ENCODE measurements at regions not wholly inside any gene's neighbourhood (a gene's known extent, or its start where the extent isn't known, plus 50 kb on each side); places are given as distances from the start of the nearest gene placed in this dataset.

- ATAC-seq (ENCODE audit: low read depth) (no peak), DNase-seq (no peak)
- no peak overlapping the region for H2BK120ac ChIP-seq (ENCODE audit: low read depth, low read length)
- no peaks in the 10 kb centered on the region for H4K20me1 ChIP-seq (ENCODE audit: insufficient read depth, low read length)
- H2AFZ ChIP-seq (replicated peaks; ENCODE audit: low read length, poor library complexity), result no peak overlapping the region
- H3K4me3 ChIP-seq (ENCODE audit: insufficient read depth, low read depth, low read length), result no peak overlapping the region
- H3K4me2 ChIP-seq (ENCODE audit: low read depth, low read length), result no peak overlapping the region
- no peak overlapping the region for H2AK5ac ChIP-seq (ENCODE audit: low read depth, low read length)
- no peak overlapping the region for H2AK9ac ChIP-seq (replicated peaks; ENCODE audit: low read depth, low read length, poor library complexity)
- no peak overlapping the region for H2BK20ac ChIP-seq (ENCODE audit: low read depth, low read length)
- no peaks in the 10 kb centered on the region for H3K79me1 ChIP-seq (ENCODE audit: low read depth in 1 of 2, low read length in 2 of 2)
- in situ Hi-C loops (cut with MboI; ENCODE audit: low sequenced_read_pairs) (no loop called here), dilution Hi-C loops (cut with HindIII; ENCODE audit: low sequenced_read_pairs, unreplicated experiment) (no loop called here), intact Hi-C loops (cut with micrococcal nuclease) (no loop called here)
- no peak overlapping the region for H2BK15ac ChIP-seq (ENCODE audit: low read depth, low read length)
- H4K8ac ChIP-seq (ENCODE audit: low read depth in 2 of 2, low read length in 2 of 2), result no peak overlapping the region
- no CpG with 5 or more reads among the region's 5 CpGs for whole genome bisulfite sequencing, 2 experiments (ENCODE audit: extremely low coverage in 2 of 2, insufficient read length in 1 of 2)
- no peak overlapping the region for H3K14ac ChIP-seq (replicated peaks; ENCODE audit: low read depth, low read length)
- no peak overlapping the region for H3K4ac ChIP-seq (ENCODE audit: low read depth, low read length)
- peaks cover 26% of the 10 kb centered on the region for H3K27me3 ChIP-seq (ENCODE audit: control insufficient read depth, insufficient read depth, low read length)
- peaks cover 4% of the 10 kb centered on the region for H3K9me3 ChIP-seq (ENCODE audit: control insufficient read depth, insufficient read depth, low read length)
- no peaks in the 10 kb centered on the region for H3K36me3 ChIP-seq (ENCODE audit: control insufficient read depth, insufficient read depth, low read length)
- no peak overlapping the region for H3K27ac ChIP-seq (ENCODE audit: insufficient read depth, low read length)
- H3K18ac ChIP-seq (ENCODE audit: low read depth, low read length), result no peak overlapping the region
- CTCF ChIA-PET, result no interaction called here
- no TSS peak for BruUV-seq (replicated peaks)
- POLR2A ChIA-PET (ENCODE audit: unreplicated experiment), result no interaction called here
- H3K9ac ChIP-seq (ENCODE audit: low read depth, low read length), result no peak overlapping the region
- H3K56ac ChIP-seq (ENCODE audit: extremely low read depth, insufficient read depth, low read length), result no peak overlapping the region
- no peaks in the 10 kb centered on the region for H3K4me1 ChIP-seq (ENCODE audit: control insufficient read depth, insufficient read depth, low read length)
- H4K91ac ChIP-seq (ENCODE audit: insufficient read depth, low read depth, low read length), result no peak overlapping the region
- no peak overlapping the region for H3K23ac ChIP-seq (ENCODE audit: low read depth, low read length)
- H4K5ac ChIP-seq (ENCODE audit: low read depth, low read length), result no peak overlapping the region
- H3K9me1 ChIP-seq (ENCODE audit: insufficient read depth, low read length), result no peaks in the 10 kb centered on the region; the same call in 1 of the 2 replicates
- H2BK5ac ChIP-seq (ENCODE audit: low read depth, low read length, poor library complexity, severe bottlenecking), result no peak overlapping the region
- TF ChIP-seq FOS (IDR thresholded peaks at IDR 0.05; ENCODE audit: low read depth, low read length) (no peak), RAD21 (IDR thresholded peaks at IDR 0.05; ENCODE audit: low read length) (no peak)
Observed at GRCh38 chr9:129375845-129376244, 197.8 kb upstream of the IER5L start.
